Medulla oblongata (tissue), 1 donor: ENCODE measurements at regions not wholly inside any gene's neighbourhood (a gene's known extent, or its start where the extent isn't known, plus 50 kb on each side); places are given as distances from the start of the nearest gene placed in this dataset.
A peak's percentile ranks its signal among the peaks of the same experiment; 100 is the strongest.

Source experiments
- DNase-seq: peaks from one replicate; pipeline ENCODE4 v3.0.0-alpha.2; 2015; ENCODE audit errors: extremely low spot score

DNA sequence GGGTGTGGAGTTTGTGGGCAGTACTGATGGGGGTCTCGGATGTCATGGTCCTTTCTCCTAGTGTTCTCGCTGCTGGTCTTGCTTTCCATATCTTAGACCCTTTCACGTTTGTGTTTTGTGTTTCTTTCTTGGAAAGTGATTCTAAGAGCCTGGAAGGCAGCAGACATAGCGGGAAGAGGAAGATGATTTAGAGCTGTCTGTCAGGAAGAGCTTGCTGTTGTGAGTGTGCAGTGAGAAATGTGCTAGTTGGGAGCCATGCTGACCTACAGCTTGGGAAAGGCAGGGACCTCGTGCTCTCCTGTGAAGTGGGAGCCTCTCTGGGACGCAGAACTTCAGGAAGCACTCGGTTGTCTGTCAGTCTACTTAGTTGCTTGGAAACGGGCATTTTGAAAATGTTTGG lies 122.2 kb downstream of the ZNF518B start:
- no peak for DNase-seq

DNA sequence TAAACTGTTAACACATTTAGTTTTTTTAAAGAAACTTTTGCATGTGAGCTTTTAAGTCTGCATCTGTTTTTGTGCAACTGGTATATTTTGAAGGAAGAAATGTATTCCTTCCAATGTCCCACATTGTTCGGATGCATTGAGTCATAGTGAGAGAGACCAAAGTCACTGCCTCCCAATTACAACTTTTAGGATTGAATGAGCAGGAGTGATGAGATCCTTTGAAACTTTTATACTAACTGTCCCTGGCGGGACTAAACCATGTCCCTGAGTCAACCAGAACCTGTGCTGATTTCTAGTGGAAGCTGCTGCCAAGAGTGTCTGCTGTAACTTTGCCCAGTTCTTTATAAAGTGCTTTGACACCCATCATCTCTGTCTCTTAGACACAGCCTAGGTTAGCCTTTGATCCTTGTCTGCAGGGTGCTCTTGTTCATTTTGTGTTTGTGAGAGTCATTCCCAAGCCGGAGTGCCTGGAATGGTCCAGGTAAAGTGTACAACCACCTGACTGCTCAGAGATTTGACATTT lies 122.7 kb downstream of the ZNF518B start:
- DNase-seq = no peak

DNA sequence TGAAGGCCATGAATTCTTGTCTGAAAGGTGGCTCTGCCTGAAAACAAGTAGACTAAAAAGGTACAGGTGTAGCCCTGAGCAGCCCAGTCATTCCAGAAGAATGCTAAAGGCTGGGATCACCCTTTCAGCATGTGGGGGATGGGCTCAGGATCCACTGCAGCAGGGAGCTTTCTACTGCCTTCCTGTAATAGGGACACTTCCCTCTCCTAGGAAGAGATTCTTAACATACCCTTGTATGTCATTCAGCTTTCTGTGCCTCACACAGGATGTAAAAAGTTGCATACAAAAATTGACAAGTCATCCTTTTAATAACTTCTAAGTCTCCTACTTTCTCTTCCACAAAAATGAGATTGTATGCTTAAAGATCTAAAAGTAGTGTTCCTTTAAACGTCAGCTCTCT lies 123.3 kb downstream of the ZNF518B start:
- DNase-seq = no peak

DNA sequence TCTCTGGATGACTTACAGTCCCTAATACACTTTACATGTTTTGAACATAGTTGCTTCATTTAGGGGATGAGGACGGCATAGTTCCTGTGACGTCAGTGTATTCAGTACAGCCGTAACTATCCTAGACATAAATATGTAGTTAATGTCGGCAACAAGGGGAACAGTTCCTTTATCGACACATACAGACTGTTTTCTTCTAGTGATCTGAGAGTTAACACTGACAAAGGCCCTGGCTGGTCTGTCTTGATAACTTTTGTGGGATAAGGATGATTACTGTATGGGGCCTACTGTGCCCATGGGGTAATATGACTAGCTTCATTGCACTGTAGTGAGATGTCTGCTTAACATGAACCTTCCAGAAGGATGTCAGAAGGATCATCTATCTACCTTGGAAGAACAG lies 131.2 kb downstream of the ZNF518B start:
- DNase-seq = no peak

DNA sequence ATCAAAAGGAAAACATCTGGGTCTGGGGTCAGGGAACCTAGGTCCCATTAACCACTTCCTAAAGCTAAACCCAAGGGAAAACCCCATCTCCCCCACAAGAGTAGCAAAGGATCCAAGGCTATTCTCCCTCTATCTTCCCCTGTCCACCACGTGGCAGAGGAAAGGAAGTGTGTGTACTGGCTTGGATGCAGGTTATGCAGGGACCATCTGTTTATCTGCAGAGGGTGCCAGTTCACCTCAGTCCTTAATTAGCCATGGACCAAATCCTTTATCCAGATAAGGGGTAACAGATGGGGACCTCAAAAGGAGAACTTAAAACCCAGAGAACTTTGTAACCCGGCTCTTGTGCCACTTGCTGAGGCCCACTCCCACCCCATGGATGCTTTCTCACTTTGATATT lies 135.3 kb downstream of the ZNF518B start:
- DNase-seq = no peak

DNA sequence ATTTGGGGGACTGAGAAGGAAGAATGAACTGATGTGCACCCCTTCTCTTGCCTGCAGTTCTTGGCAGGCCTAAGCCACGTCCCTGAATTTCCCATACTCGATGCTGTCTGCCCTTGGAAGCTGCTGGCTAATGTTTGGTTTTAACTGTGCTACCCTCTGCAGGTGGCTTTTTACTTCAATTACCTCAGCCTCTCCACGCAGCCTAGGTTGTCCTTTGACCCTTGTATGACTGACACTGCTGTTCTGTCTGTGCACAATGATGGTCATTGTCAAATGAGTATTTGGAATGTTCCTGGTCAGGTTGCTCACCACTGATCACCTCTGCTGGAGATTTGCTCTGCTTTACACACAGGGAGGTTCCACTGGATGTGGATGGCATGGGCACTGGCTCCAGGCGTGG lies 137.1 kb downstream of the ZNF518B start:
- no peak for DNase-seq

DNA sequence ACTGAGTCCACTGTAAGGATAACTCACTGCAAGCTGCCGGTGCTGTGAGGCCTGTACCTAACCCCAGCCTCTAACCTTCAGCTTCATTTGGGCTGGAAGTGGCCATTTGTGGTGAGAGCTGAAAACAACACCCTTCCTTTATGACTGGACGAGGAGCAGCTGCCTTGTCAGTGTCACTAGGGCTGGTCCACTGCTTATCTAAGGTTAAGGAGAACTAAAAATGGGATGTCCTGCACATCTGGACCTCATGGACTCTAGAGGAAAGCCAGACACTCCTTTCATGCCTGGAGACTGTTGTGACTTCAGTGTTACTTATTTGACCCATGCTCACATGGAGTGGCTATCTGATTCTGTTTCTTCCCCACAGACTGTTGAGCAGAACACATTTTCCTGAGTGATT lies 139.9 kb downstream of the ZNF518B start:
- no peak for DNase-seq

DNA sequence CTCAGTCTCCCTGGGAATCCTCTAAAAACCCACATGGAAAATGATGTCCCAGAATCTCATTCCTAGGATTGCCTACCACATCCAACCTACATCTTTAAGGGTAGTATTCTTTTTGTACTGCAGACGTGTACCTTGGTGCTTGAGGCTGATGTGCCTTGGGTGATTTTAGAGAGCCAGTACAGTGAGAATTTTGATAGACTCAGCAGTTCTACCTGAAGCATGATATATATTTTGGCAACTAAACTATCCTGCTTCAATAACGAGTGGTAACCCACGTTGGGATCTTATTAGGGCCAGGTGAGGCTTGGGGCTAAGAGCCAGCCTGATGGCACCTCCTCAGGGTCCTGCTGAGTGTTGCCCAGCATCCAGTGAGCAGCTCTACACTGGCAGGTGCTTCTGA lies 140.4 kb downstream of the ZNF518B start:
- no peak for DNase-seq

DNA sequence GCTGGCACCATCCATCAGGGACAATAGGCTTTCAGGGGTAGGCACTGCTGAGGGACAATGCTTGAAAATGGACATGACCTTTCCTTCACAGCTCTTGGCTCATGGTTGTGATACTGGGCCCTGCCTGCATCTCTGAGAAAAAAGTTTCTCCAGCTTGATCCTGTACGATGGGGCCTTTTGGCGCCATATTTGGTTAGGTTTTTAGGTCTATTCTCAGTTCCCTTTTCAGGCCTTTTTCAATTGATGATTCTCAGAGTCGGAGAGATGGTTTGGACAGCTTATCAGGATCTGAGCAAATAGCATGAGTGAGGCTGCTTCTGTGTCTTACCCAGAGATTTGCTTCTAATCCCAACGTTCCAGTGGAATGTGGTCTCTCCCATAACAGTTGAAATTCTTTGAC lies 141.6 kb downstream of the ZNF518B start:
- DNase-seq = no peak

DNA sequence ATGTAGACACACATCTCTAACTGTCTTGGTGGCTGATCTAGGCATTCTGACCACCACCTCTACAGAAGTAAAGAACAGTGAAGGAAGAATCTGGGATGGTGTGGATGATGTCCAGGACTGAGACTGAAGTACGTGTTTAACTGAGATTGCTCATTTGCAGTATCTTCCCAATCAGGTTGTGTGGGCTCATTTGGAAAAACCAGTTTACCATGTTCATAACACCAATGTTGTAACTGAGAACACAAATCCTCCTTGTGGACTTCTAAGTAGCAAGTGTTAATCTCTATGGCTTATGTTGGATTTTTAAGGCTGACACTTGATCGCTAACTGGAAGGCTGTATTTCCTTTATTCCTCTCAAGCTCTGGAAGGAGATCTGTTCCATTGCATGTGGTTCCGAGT lies 144.7 kb downstream of the ZNF518B start:
- DNase-seq = no peak

DNA sequence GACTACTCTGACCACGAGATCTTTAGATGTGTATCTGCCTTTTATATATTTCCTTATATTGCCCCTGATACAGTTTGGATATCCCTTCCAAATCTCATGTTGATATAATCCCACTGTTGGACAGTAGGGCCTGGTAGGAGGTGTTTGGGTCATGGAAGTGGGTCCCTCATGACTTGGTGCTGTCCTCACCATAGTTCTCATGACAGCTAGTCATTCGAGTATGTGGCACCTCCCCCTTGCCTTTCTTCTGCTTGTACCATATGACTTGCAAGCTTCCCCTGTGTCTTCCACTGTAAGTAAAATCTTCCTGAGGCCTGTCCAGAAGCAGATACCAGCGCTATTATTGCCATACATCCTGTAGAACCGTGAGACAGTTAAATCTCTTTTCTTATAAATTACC lies 145.3 kb downstream of the ZNF518B start:
- no peak for DNase-seq

DNA sequence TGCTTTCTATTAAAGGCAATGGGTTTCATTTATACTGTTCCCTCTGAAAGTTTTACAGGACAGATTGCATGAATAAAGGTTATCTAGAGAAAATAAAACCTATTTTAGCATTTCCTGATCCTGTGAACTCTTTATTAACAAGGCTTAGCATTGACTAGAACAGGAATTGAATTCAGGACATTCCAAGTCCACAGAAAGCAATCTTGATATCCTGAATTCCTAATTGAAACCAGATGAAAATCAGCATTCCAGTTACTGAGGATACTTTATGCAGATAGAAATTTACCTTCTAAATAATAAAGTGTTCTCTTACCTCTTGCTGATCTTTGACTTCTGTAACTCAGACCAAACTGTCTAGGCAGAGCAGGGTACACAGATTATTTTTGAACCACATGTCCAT lies 151.4 kb downstream of the ZNF518B start:
- no peak for DNase-seq

DNA sequence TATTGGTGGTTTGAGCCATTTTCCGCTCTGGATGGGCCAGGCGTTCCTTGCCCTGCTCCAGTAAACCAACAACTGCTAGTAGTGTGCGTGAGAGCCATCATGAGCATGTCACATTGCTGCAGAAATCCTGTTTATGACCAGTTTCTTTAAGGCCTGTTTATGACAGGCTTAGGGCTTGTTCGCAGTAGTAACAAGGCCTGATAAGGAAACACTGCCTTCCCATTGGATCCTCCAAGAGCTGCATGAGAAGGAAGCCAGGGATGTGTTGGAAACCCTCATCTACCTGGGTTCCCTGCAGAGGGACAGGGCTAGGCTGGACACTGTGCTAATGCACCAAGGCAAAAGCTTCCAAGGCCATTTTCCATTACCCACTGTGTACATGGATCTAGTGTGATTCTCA lies 153.9 kb downstream of the ZNF518B start:
- peak; percentile 11 for DNase-seq

DNA sequence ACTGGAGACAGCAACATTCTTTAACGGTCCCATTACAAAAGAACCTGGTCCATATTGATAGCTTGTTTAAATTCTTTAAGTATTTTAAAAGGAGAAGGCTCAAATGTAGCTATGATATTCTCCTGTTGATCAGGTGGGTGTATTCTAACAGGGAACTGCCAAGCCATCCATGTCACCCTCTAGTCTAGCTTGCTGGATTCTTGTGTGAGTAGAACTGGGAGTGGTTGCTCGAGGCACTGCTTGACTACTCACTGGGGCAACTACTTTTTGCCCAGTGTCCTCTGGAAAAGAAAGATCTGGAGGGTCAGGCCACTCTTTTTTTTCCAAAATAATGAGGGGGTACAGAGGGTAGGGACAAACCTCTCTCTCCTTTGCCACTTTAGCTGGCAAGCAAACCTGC lies 155.1 kb downstream of the ZNF518B start:
- DNase-seq = no peak

DNA sequence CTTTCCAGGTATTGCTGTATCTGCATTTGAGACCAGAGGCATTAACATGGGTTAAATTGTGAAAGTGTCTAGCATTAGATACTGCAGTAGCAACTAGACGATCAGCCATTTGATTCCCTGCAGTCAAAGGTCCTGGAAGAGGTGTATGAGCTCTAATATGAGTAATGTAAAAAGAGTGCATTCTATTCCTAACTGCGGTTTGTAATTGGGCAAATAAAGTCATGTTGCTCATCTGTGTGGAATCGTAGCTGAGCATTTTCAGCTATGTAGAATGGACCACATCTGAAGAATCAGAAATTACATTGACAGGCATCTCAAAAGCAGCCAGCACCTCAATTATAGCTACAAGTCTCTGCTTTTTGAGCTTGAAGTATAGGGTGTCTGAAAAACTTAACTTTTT lies 157.6 kb downstream of the ZNF518B start:
- no peak for DNase-seq

DNA sequence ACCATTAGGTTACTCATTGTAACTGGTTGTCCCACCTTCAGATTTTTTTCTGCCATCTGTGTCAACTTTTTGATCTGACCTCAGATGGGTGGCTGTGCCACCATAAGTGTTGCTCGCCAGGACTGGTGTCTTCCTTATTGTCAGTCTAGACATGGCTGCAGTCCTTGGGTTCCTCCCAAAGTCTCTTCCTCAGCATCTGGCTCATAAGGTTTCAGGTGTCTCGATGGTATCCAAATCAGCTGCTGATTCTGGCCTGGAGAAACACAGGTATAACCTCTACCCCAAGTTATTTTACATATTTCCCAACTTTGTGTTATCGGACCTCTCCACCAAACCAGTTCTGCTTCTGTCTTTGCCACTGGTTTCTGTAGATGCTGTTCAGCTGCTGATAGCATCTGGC lies 158.5 kb downstream of the ZNF518B start:
- no peak for DNase-seq

DNA sequence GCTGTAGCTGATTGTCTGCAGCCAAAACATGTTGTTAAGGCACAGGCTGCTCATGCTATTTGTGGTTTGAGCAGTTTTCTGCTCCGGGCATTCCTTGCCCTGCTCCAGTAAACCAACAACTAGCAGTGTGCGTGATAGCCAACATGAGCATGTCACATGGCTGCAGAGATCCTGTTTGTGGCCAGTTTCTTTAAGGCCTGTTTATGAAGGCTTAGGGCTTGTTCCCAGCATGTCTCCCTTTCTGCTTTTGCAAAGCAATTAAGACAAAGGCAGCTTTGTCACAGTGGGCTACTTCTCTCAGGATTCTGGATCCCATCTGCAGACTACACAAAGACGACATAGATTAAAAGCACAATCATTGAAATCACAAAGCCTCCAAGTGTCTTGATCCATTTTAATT lies 160.5 kb downstream of the ZNF518B start:
- DNase-seq = peak; percentile 95

DNA sequence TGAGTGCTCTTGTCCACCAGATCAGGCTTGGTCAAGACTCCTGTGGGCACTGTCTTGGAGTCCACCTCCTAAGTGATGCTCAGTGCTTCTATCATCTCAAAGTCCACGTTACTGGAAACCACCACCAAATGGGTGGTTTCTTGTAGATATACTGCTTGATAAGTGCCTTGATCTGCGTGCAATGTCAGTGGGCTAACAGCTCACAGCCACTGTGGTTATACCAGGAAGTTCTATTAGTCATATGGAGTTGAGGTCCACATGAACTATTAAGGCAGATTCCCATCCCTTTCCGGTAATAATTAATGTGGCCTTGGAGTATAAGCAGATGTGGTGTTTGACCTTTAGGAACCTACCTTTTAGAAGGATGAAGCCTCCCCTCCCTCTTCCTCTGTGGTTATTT lies 161.9 kb downstream of the ZNF518B start:
- DNase-seq = no peak

DNA sequence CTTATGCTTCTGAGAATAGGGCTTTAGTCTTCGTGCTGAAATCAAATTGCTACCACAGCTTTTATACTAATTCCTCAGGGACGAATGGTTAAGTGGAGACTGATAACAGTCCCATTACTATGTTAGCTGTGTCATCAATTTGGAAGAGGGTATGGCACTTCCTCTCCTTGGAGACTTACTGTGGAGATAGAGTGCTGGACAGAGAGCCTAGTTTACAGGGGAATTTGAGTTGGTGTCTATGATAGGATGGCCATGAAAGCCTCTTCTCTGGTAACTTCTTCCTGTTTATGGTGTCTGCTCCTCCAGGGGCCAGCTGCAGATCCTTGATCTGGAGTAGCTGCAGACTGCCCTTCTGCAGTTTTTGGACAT lies 167.7 kb downstream of the ZNF518B start:
- no peak for DNase-seq

DNA sequence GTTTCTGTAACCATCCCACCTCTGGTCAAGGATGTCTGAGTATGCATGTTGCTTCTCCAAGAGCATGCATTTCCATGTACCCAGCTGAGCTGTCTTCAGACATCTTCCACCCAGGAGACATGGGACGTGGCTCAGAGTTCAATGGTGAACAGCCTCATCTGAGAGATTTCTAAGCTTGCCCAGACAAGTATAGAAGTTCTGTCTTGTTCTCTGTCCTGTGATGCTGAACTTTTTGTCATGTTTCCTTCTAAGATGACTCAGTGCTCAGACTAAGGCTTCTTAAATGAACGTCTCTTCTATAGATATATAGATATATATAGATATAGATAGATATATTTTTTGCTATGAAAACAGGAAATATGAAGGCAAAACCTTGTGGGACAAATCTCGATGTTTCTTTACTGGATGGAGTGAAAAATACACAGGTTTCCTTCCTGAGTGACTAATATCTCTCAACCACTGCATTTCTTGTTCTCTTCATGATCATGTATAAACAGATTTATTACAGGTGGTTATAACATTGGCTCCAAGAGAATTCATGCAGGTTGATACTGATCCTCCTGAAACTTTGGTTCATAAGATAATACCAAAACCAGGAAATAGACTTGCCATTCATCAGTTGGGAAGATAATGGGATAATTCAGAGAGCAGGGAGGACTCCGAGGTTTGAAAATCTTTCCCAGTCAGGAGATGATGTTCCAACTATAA lies 168.2 kb downstream of the ZNF518B start:
- no peak for DNase-seq

DNA sequence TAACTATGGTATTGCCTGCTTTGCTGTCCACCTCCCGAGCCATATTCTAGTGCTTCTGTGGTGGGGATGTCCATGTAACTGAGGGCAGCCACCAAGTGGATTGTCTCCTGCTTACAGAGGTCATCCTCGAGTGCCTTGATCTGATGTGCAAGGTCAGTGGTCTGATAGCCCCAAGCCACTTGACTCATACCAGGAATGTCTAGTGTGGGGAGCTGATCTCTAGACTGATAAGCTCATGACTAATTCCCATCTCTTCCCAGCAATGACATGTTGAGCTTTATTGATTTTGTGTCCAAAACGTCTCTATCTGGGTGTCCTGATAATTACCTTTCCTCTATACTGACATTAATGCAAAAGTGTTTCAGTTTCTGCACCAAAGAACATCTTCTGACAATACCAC lies 168.4 kb upstream of the WDR1 start:
- DNase-seq = no peak

DNA sequence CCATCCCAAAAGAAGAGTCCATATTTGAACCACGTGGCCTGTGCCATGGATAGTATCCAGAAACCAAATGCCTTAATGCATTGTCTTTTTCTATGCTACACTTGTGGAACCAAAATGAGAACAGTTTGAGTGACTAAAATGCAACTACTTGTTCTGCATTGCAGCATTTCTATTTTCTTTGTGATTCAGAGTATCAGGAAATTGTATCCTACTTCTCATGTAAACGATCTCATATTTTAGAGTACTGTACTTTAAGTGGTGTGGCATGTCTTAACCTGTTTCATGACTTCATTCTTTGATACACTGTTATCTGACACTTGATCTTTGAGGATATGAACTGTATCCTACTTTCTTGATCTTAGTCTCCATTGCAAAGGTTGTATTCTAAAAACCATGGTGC lies 167.2 kb upstream of the WDR1 start:
- DNase-seq = no peak

DNA sequence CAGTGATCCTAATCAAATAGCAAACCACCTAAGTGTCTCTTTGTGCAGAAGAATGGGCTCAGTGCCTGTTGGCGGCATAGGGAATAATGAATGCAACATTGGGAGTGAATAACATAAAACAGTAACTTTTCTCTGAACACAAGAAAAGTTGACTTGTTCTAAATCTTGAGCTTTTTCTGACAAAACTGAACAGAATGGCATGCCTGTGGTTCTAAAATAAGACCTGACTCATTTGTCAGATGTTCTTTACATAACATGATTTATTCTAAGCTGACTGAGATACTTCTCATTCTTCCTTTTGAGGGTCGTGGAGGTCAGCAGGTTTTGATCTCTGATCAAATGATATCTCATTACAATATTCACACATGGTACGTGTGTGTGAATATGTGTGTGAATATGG lies 165.4 kb upstream of the WDR1 start:
- DNase-seq = no peak

DNA sequence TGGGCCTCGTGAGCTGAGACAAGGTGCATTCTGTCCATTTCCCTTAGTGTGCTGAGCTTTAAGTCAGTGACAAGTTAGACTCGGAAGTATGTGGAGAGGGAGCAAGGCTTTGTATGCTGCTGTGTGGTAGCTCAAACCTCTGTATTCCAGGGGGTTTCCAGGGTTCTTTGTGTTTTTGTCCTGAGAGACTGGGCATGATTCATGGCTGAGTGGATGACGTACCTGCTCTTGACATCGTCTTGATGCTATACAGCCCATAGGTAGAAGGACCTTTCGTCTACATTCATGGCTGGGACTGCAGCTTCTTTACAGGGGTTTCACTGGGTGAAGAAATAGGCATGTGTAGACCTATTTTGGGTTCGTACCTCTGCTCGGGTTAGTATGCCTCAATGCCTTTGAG lies 162.7 kb upstream of the WDR1 start:
- DNase-seq = no peak
